K562 (cell line): ENCODE measurements at regions not wholly inside any gene's neighbourhood (a gene's known extent, or its start where the extent isn't known, plus 50 kb on each side); places are given as distances from the start of the nearest gene placed in this dataset.

Experiments
- ATAC-seq: fragments of 200-7000 bp; cut with Tn5 transposase; 3 replicates; pipeline ENCODE4 v1.9.1; 2020; ENCODE audit warnings: moderate library complexity
- BruUV-seq: library from RNA; stranded (reverse); fragments of 400-500 nt; replicated peaks from 2 replicates; lab custom pipeline; 2021; lab: Mats Ljungman, UMichigan
- CTCF ChIA-PET: fragments of 300-600 bp; formaldehyde crosslinking; extraction: SDS; loops from one replicate; lab custom pipeline; 2021; ENCODE audit warnings: low intra/inter-chr PET ratio; lab: Yijun Ruan, JAX
- POLR2A ChIA-PET: fragments of 300-600, 350-650 bp; sonication (Branson Sonifier 250); formaldehyde crosslinking; extraction: SDS; loops from one replicate; lab custom pipeline; 2021; ENCODE audit warnings: antibody characterized with exemption, inconsistent platforms; lab: Yijun Ruan, JAX
- DNase-seq, 4 experiments: peaks; one replicate each; pipeline versions ENCODE4 v3.0.0 to v3.0.0-alpha.2; 2011 to 2018; ENCODE audit warnings: low spot score in 3 of 4, mixed read lengths in 3 of 4; ENCODE audit errors: extremely low read depth in 1 of 4
- FAIRE-seq: peaks from 2 replicates; lab custom pipeline; 2011; peaks lifted over from hg19 to GRCh38; lab: Jason Lieb, UNC
- H2AFZ ChIP-seq: 2 replicates; pipeline ENCODE4 v1.6.0; 2011; ENCODE audit warnings: low read depth, low read length, control low read depth, inconsistent platforms
- H3K27ac ChIP-seq: fragments of 200-600 bp; 3 replicates; pipeline ENCODE4 v1.8.0; 2011; ENCODE audit warnings: low read depth, mild to moderate bottlenecking, control low read depth, inconsistent platforms, low read length, moderate library complexity, mixed read lengths; ENCODE audit errors: extremely low read depth
- H3K27me3 ChIP-seq, 2 experiments: fragments of 300-600 bp in 1 of 2; 2 replicates in 1 of 2; 3 replicates in 1 of 2; pipeline versions ENCODE4 v1.6.0 to v1.8.0; 2011; ENCODE audit warnings: inconsistent platforms in 2 of 2, low read length in 2 of 2, mild to moderate bottlenecking in 1 of 2, mixed read lengths in 1 of 2, moderate library complexity in 1 of 2; ENCODE audit not compliant: control insufficient read depth in 2 of 2, insufficient read depth in 2 of 2
- H3K36me3 ChIP-seq: fragments of 300-600 bp; 3 replicates; pipeline ENCODE4 v1.8.0; 2011; ENCODE audit warnings: mild to moderate bottlenecking, low read length, inconsistent platforms; ENCODE audit not compliant: control insufficient read depth, insufficient read depth
- H3K4me1 ChIP-seq, 2 experiments: fragments of 200-600 bp in 1 of 2; replicated peaks in 1 of 2; 2 replicates in 1 of 2; 3 replicates in 1 of 2; pipeline versions ENCODE4 v1.5.1 to v1.8.0; 2011; ENCODE audit warnings: inconsistent platforms in 2 of 2, low read length in 2 of 2, mild to moderate bottlenecking in 1 of 2, mixed read lengths in 1 of 2, moderate library complexity in 1 of 2; ENCODE audit not compliant: control insufficient read depth in 2 of 2, insufficient read depth in 2 of 2
- H3K4me2 ChIP-seq: 2 replicates; pipeline ENCODE4 v1.6.1; 2011; ENCODE audit warnings: low read length, control low read depth, inconsistent platforms, mixed read lengths; ENCODE audit not compliant: insufficient read depth
- H3K4me3 ChIP-seq: fragments of 200-600 bp; sonication (generic), shearing (Covaris generic); 2 replicates; pipeline ENCODE4 v1.5.1; 2016; ENCODE audit warnings: control low read depth, inconsistent platforms
- H3K79me2 ChIP-seq: fragments of 200-600 bp; 3 replicates; pipeline ENCODE4 v1.8.0; 2011; ENCODE audit warnings: low read length, inconsistent platforms; ENCODE audit not compliant: control insufficient read depth, insufficient read depth
- H3K9ac ChIP-seq, 2 experiments: 2 replicates each; pipeline versions ENCODE4 v1.6.0 to v1.6.1; 2011; ENCODE audit warnings: low read depth in 2 of 2, low read length in 2 of 2, control low read depth in 1 of 2, inconsistent platforms in 1 of 2, mild to moderate bottlenecking in 1 of 2, mixed read lengths in 1 of 2; ENCODE audit not compliant: insufficient read depth in 1 of 2
- H3K9me1 ChIP-seq: one replicate; pipeline ENCODE4 v1.6.0; 2011; ENCODE audit warnings: inconsistent platforms, mild to moderate bottlenecking, low read length, moderate library complexity; ENCODE audit not compliant: control insufficient read depth, insufficient read depth
- H3K9me3 ChIP-seq: replicated peaks from 2 replicates; pipeline ENCODE4 v1.5.1; 2011; ENCODE audit warnings: low read depth, low read length, inconsistent platforms; ENCODE audit not compliant: control insufficient read depth, insufficient read depth
- H4K20me1 ChIP-seq: replicated peaks from 2 replicates; pipeline ENCODE4 v1.6.1; 2011; ENCODE audit warnings: low read length, inconsistent platforms, mixed read lengths; ENCODE audit not compliant: control insufficient read depth, insufficient read depth
- GTF2F1 ChIP-seq: IDR thresholded peaks from 2 replicates; pipeline ENCODE4 v1.6.1; 2011; ENCODE audit warnings: low read depth, low read length, improper control_type of control experiment
- IRF2 ChIP-seq: sonication (generic); formaldehyde crosslinking; IDR thresholded peaks from 2 replicates; pipeline ENCODE4 v1.8.1; 2022; ENCODE audit warnings: mild to moderate bottlenecking, missing genetic modification reagents
- NCOA2 ChIP-seq, 2 experiments: fragments of 450-650 bp; IDR thresholded peaks; 2 replicates each; pipeline ENCODE4 v1.6.1; 2018; ENCODE audit warnings: mild to moderate bottlenecking in 2 of 2, moderate library complexity in 1 of 2; ENCODE audit not compliant: partially characterized antibody in 2 of 2
- PREB ChIP-seq: sonication (generic); formaldehyde crosslinking; IDR thresholded peaks from 2 replicates; pipeline ENCODE4 v1.8.1; 2023; ENCODE audit warnings: mild to moderate bottlenecking, missing genetic modification reagents
- SIN3B ChIP-seq: fragments of 450-650 bp; IDR thresholded peaks from 2 replicates; pipeline ENCODE4 v1.6.1; 2017; ENCODE audit warnings: low read depth, mild to moderate bottlenecking, moderate library complexity
- TEAD1 ChIP-seq, 2 experiments: fragments of 450-650 bp in 1 of 2; sonication (generic) in 1 of 2; formaldehyde crosslinking; IDR thresholded peaks; 2 replicates each; pipeline versions ENCODE4 v1.4.0 to v1.8.0; 2020 to 2022; ENCODE audit warnings: mild to moderate bottlenecking in 2 of 2, missing genetic modification reagents in 1 of 2
- THRAP3 ChIP-seq: fragments of 450-650 bp; IDR thresholded peaks from 2 replicates; pipeline ENCODE4 v1.6.1; 2016; ENCODE audit warnings: mild to moderate bottlenecking, inconsistent platforms, borderline replicate concordance
- ZNF695 ChIP-seq: fragments of 450-650 bp; formaldehyde crosslinking; IDR thresholded peaks from 2 replicates; pipeline ENCODE4 v1.4.0; 2020; ENCODE audit warnings: mild to moderate bottlenecking, moderate library complexity
- WGBS: fragments of 100-300 bp; shearing (Covaris generic); methylation state at CpG from one replicate; pipeline ENCODE4 v1.1.6; 2016; ENCODE audit warnings: low coverage, mixed read lengths; ENCODE audit not compliant: insufficient coverage; ENCODE audit errors: missing lambda C conversion rate; 5-methylcytosine and 5-hydroxymethylcytosine counted together
- in situ Hi-C: fragments of 300-500 bp; cut with MboI; formaldehyde crosslinking; loops from 4 replicates; pipeline ENCODE4 v1.15.0; 2018; ENCODE audit warnings: inconsistent platforms, mixed read lengths
- intact Hi-C: fragments of 100-400 bp; cut with micrococcal nuclease; formaldehyde crosslinking; loops from 2 replicates; pipeline ENCODE4 v1.14.2; 2022

- H3K4me1 ChIP-seq, result no peaks in the 10 kb centered on the region
- H2AFZ ChIP-seq, result no peak overlapping the region
- WGBS, result 0% methylated on average over 1 of the region's 1 CpG
- POLR2A ChIA-PET, result no interaction called here
- BruUV-seq, result no TSS peak
- intact Hi-C loops, result no loop called here
- in situ Hi-C loops, result no loop called here
- ATAC-seq (no peak), FAIRE-seq (no peak)
- no peak overlapping the region for H3K9ac ChIP-seq
- no peak overlapping the region for H3K4me3 ChIP-seq
- H3K36me3 ChIP-seq, result no peaks in the 10 kb centered on the region
- H3K9me3 ChIP-seq, result no peaks in the 10 kb centered on the region
- H3K27ac ChIP-seq, result no peak overlapping the region
- no peaks in the 10 kb centered on the region for H3K79me2 ChIP-seq
- no peaks in the 10 kb centered on the region for H3K27me3 ChIP-seq
- no peaks in the 10 kb centered on the region for H3K9me1 ChIP-seq
- CTCF ChIA-PET, result no interaction called here
- H3K4me2 ChIP-seq, result no peak overlapping the region
- TF ChIP-seq TEAD1 (CRISPR knock-in tag; IDR thresholded peaks at IDR 0.05) (no peak), ZNF695 (CRISPR knock-in tag) (no peak), PREB (CRISPR knock-in tag) (no peak), THRAP3 (no peak), SIN3B (no peak), GTF2F1 (no peak), NCOA2 (IDR thresholded peaks at IDR 0.05; ENCODE audit: partially characterized antibody in 2 of 2) (no peak), IRF2 (CRISPR knock-in tag) (no peak)
- TF ChIP-seq, all 486 proteins: peak for 0
- H4K20me1 ChIP-seq, result no peaks in the 10 kb centered on the region
- DNase-seq, result no peak
Measured at GRCh38 chr18:44370861-44371260, 309.8 kb upstream of the SETBP1 start.
